IMR-90 (cell line): ENCODE measurements at regions not wholly inside any gene's neighbourhood (a gene's known extent, or its start where the extent isn't known, plus 50 kb on each side); places are given as distances from the start of the nearest gene placed in this dataset.

ENCODE experiments used
- ATAC-seq: fragments of 200-7000 bp; cut with Tn5 transposase; 2 replicates; pipeline ENCODE4 v1.9.1; 2020; ENCODE audit warnings: low read depth, mild to moderate bottlenecking, moderate library complexity
- BruUV-seq: library from RNA; stranded (reverse); fragments of 400-500 nt; replicated peaks from 2 replicates; lab custom pipeline; 2021; lab: Mats Ljungman, UMichigan
- CTCF ChIA-PET: fragments of 300-600 bp; formaldehyde crosslinking; extraction: SDS; loops from one replicate; lab custom pipeline; 2021; ENCODE audit warnings: antibody characterized with exemption; lab: Yijun Ruan, JAX
- POLR2A ChIA-PET: fragments of 300-600 bp; sonication (Branson Sonifier 250); formaldehyde crosslinking; loops from one replicate; lab custom pipeline; 2022; ENCODE audit warnings: antibody characterized with exemption; ENCODE audit not compliant: unreplicated experiment; lab: Charles Lee
- DNase-seq: peaks from one replicate; pipeline ENCODE4 v3.0.0; 2013
- H2AFZ ChIP-seq: replicated peaks from 2 replicates; pipeline ENCODE3; 2013; ENCODE audit warnings: low read length, mild to moderate bottlenecking; ENCODE audit not compliant: poor library complexity
- H2AK5ac ChIP-seq: 2 replicates; pipeline ENCODE4 v1.6.1; 2013; ENCODE audit warnings: low read depth, low read length, inconsistent platforms
- H2AK9ac ChIP-seq: replicated peaks from 2 replicates; pipeline ENCODE3; 2013; ENCODE audit warnings: mild to moderate bottlenecking, low read depth, low read length, moderate library complexity; ENCODE audit not compliant: poor library complexity
- H2BK120ac ChIP-seq: 2 replicates; pipeline ENCODE4 v1.6.1; 2013; ENCODE audit warnings: low read depth, low read length, inconsistent platforms
- H2BK15ac ChIP-seq: 3 replicates; pipeline ENCODE4 v1.6.1; 2013; ENCODE audit warnings: low read depth, low read length, inconsistent platforms
- H2BK20ac ChIP-seq: 2 replicates; pipeline ENCODE4 v1.6.1; 2013; ENCODE audit warnings: low read depth, mild to moderate bottlenecking, inconsistent platforms, low read length, moderate library complexity
- H2BK5ac ChIP-seq: 2 replicates; pipeline ENCODE4 v1.6.1; 2013; ENCODE audit warnings: mild to moderate bottlenecking, low read depth, low read length, inconsistent platforms; ENCODE audit not compliant: poor library complexity, severe bottlenecking
- H3K14ac ChIP-seq: replicated peaks from 2 replicates; pipeline ENCODE4 v1.6.1; 2013; ENCODE audit warnings: low read depth, low read length, inconsistent platforms
- H3K18ac ChIP-seq: 2 replicates; pipeline ENCODE4 v1.6.1; 2013; ENCODE audit warnings: low read depth, low read length, control low read depth
- H3K23ac ChIP-seq: 2 replicates; pipeline ENCODE4 v1.6.1; 2013; ENCODE audit warnings: low read depth, low read length, inconsistent platforms
- H3K27ac ChIP-seq: 2 replicates; pipeline ENCODE4 v1.5.1; 2013; ENCODE audit warnings: mild to moderate bottlenecking, control low read depth, low read length; ENCODE audit not compliant: insufficient read depth
- H3K27me3 ChIP-seq: 2 replicates; pipeline ENCODE4 v1.6.1; 2013; ENCODE audit warnings: low read length; ENCODE audit not compliant: control insufficient read depth, insufficient read depth
- H3K36me3 ChIP-seq: 2 replicates; pipeline ENCODE4 v1.6.1; 2013; ENCODE audit warnings: low read length, mixed read lengths; ENCODE audit not compliant: control insufficient read depth, insufficient read depth
- H3K4ac ChIP-seq: 2 replicates; pipeline ENCODE4 v1.6.1; 2013; ENCODE audit warnings: low read depth, low read length, inconsistent platforms
- H3K4me1 ChIP-seq: 2 replicates; pipeline ENCODE4 v1.6.1; 2013; ENCODE audit warnings: low read length, mixed read lengths; ENCODE audit not compliant: control insufficient read depth, insufficient read depth
- H3K4me2 ChIP-seq: 2 replicates; pipeline ENCODE4 v1.6.1; 2013; ENCODE audit warnings: low read depth, mild to moderate bottlenecking, control low read depth, low read length, moderate library complexity
- H3K4me3 ChIP-seq: 2 replicates; pipeline ENCODE4 v1.5.1; 2013; ENCODE audit warnings: low read depth, mild to moderate bottlenecking, control low read depth, low read length, moderate library complexity; ENCODE audit not compliant: insufficient read depth
- H3K56ac ChIP-seq: 2 replicates; pipeline ENCODE4 v1.6.1; 2013; ENCODE audit warnings: low read length, inconsistent platforms; ENCODE audit not compliant: insufficient read depth; ENCODE audit errors: extremely low read depth
- H3K79me1 ChIP-seq, 2 experiments: 2 replicates each; pipeline ENCODE4 v1.6.1; 2013; ENCODE audit warnings: low read length in 2 of 2, inconsistent platforms in 1 of 2, low read depth in 1 of 2
- H3K9ac ChIP-seq: 2 replicates; pipeline ENCODE4 v1.6.1; 2013; ENCODE audit warnings: low read depth, low read length, control low read depth
- H3K9me1 ChIP-seq: 2 replicates; pipeline ENCODE4 v1.6.1; 2013; ENCODE audit warnings: low read length, inconsistent platforms; ENCODE audit not compliant: insufficient read depth
- H3K9me3 ChIP-seq: 2 replicates; pipeline ENCODE4 v1.6.1; 2013; ENCODE audit warnings: low read length; ENCODE audit not compliant: control insufficient read depth, insufficient read depth
- H4K20me1 ChIP-seq: 2 replicates; pipeline ENCODE4 v1.6.1; 2013; ENCODE audit warnings: low read length, inconsistent platforms; ENCODE audit not compliant: insufficient read depth
- H4K5ac ChIP-seq: 2 replicates; pipeline ENCODE4 v1.6.1; 2013; ENCODE audit warnings: mild to moderate bottlenecking, low read depth, low read length, control low read depth
- H4K8ac ChIP-seq, 2 experiments: 2 replicates each; pipeline ENCODE4 v1.6.1; 2013; ENCODE audit warnings: low read depth in 2 of 2, low read length in 2 of 2, control low read depth in 1 of 2, inconsistent platforms in 1 of 2
- H4K91ac ChIP-seq: 2 replicates; pipeline ENCODE4 v1.6.1; 2013; ENCODE audit warnings: low read depth, low read length, inconsistent platforms; ENCODE audit not compliant: insufficient read depth
- BHLHE40 ChIP-seq: fragments of 150-350 bp; IDR thresholded peaks from 2 replicates; pipeline ENCODE4 v1.6.1; 2016; ENCODE audit warnings: mild to moderate bottlenecking, low read depth, low read length
- CTCF ChIP-seq: conservative IDR thresholded peaks from 2 replicates; pipeline ENCODE4 v1.5.1; 2012; ENCODE audit warnings: mild to moderate bottlenecking, low read depth, low read length, improper control_type of control experiment
- ELK1 ChIP-seq: fragments of 150-350 bp; IDR thresholded peaks from 2 replicates; pipeline ENCODE4 v1.6.1; 2016; ENCODE audit warnings: low read depth, mild to moderate bottlenecking, low read length, moderate library complexity, borderline replicate concordance
- MAZ ChIP-seq: IDR thresholded peaks from 2 replicates; pipeline ENCODE4 v1.6.1; 2012; ENCODE audit warnings: low read depth, mild to moderate bottlenecking, low read length, improper control_type of control experiment, moderate library complexity, borderline replicate concordance
- SMC3 ChIP-seq: fragments of 150-350 bp; IDR thresholded peaks from 2 replicates; pipeline ENCODE4 v1.6.1; 2016; ENCODE audit warnings: low read depth, mild to moderate bottlenecking, antibody characterized with exemption, low read length, moderate library complexity
- WGBS, 2 experiments: methylation state at CpG; one replicate each; pipeline versions ENCODE4 v1.1.5 to v1.1.7; 2013; ENCODE audit warnings: missing lambda C conversion rate in 2 of 2; ENCODE audit not compliant: insufficient read length in 1 of 2; ENCODE audit errors: extremely low coverage in 2 of 2; 5-methylcytosine and 5-hydroxymethylcytosine counted together
- dilution Hi-C: fragments of 300-500 bp; cut with HindIII; formaldehyde crosslinking; loops from one replicate; pipeline ENCODE4 v1.14.3; 2018; ENCODE audit warnings: low sequenced_read_pairs; ENCODE audit not compliant: unreplicated experiment
- in situ Hi-C: fragments of 300-500 bp; cut with MboI; formaldehyde crosslinking; loops from 3 replicates; pipeline ENCODE4 v1.14.3; 2019; ENCODE audit warnings: low sequenced_read_pairs, inconsistent platforms, mixed read lengths
- intact Hi-C: fragments of 100-400 bp; cut with micrococcal nuclease; formaldehyde crosslinking; loops from 2 replicates; pipeline ENCODE4 v1.10.0; 2022

- no peak for DNase-seq
- H2BK120ac ChIP-seq = no peak overlapping the region
Observed at GRCh38 chr4:142944565-142944964, 98.5 kb upstream of the INPP4B start.

More at GRCh38 chr4:142944565-142944964, 98.5 kb upstream of the INPP4B start:
- Histone ChIP-seq H3K9ac (no peak overlapping the region), H2BK15ac (no peak overlapping the region), H3K23ac (no peak overlapping the region), H3K27me3 (no peaks in the 10 kb centered on the region; the same call in 1 of the 2 replicates), H3K9me1 (no peaks in the 10 kb centered on the region; the same call in 1 of the 2 replicates), H4K5ac (no peak overlapping the region), H2AFZ (no peak overlapping the region), H4K8ac (no peak overlapping the region), H4K91ac (no peak overlapping the region), H3K36me3 (no peaks in the 10 kb centered on the region), H3K14ac (no peak overlapping the region), H3K4me2 (no peak overlapping the region), H2AK9ac (no peak overlapping the region), H3K56ac (no peak overlapping the region), H3K9me3 (no peaks in the 10 kb centered on the region), H4K20me1 (no peaks in the 10 kb centered on the region), H2BK5ac (no peak overlapping the region), H3K79me1 (no peaks in the 10 kb centered on the region), H3K27ac (no peak overlapping the region), H2BK20ac (no peak overlapping the region), H3K4me1 (no peaks in the 10 kb centered on the region), H2AK5ac (no peak overlapping the region), H3K18ac (no peak overlapping the region), H3K4ac (no peak overlapping the region), H3K4me3 (no peak overlapping the region)
- BruUV-seq = no TSS peak
- intact Hi-C loops (no loop called here), in situ Hi-C loops (no loop called here), dilution Hi-C loops (no loop called here)
- ATAC-seq = no peak
- no CpG with 5 or more reads among the region's 1 CpG for WGBS, 2 experiments
- POLR2A ChIA-PET = no interaction called here
- TF ChIP-seq ELK1 (no peak), SMC3 (no peak), MAZ (no peak), BHLHE40 (no peak), CTCF (no peak)
- CTCF ChIA-PET = no interaction called here
